ENCODE measurements at regions not wholly inside any gene's neighbourhood (a gene's known extent, or its start where the extent isn't known, plus 50 kb on each side); places are given as distances from the start of the nearest gene placed in this dataset.

GRCh38 chr1:82348487-82348886, 547.8 kb downstream of the ADGRL2 start:
- no peak for TF ChIP-seq EZH2 (IDR thresholded peaks at IDR 0.05)
- no peak for TF ChIP-seq POLR2AphosphoS5 (IDR thresholded peaks at IDR 0.05; ENCODE audit: borderline replicate concordance, low read depth, low read length)

Data from SK-N-MC (cell line).